ENCODE measurements at regions not wholly inside any gene's neighbourhood (a gene's known extent, or its start where the extent isn't known, plus 50 kb on each side); places are given as distances from the start of the nearest gene placed in this dataset.

DNA sequence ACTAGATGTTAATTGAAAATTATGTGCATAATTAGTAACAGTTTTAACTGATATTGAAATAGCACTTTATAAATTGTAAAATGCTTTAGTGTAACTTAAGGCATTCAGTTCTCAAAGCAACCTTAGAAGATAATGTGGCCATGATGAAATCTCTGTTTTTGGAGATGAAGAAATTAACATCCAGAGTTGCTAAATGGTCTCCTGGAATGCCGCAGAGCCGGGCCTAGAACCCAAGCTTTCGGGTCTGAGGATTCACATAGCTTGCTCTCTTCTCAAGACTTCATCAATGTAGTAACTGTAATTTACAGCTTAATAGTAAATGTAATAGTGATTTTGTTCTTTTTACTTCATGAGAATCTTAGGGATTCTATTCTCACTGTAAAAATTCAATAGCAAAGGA, 272.3 kb downstream of the HS3ST3A1 start:
- Histone ChIP-seq H3K36me3 (no peaks in the 10 kb centered on the region), H3K27me3 (replicated peaks in 1 of 7) (no peaks in the 10 kb centered on the region), H3K9me3 (no peaks in the 10 kb centered on the region), H3K27ac (no peak overlapping the region), H3K4me3 (no peak overlapping the region), H3K4me1 (no peaks in the 10 kb centered on the region)
- WGBS, 5 donors, result 78 to 96% (median 91%) methylated on average over 3 of the region's 3 CpGs
- no peak for TF ChIP-seq CTCF (IDR thresholded peaks at IDR 0.05 in 8 of 11, conservative IDR thresholded peaks at IDR 0.05 in 3 of 11)
- TF ChIP-seq POLR2A (IDR thresholded peaks at IDR 0.05), result no peak
- no peak for TF ChIP-seq POLR2AphosphoS5 (IDR thresholded peaks at IDR 0.05)
- no peak for DNase-seq
- intact Hi-C loops (cut with DNase I; ENCODE audit: low total_unique reads), result no loop called here

- H3K4me1 ChIP-seq, result peaks cover 0 to 23% (median 3%) of the 10 kb centered on the region in 6 donors
- TF ChIP-seq POLR2AphosphoS5 (IDR thresholded peaks at IDR 0.05) (no peak), POLR2A (IDR thresholded peaks at IDR 0.05) (no peak), CTCF (IDR thresholded peaks at IDR 0.05 in 8 of 11, conservative IDR thresholded peaks at IDR 0.05 in 3 of 11) (no peak)
- H3K9me3 ChIP-seq, result no peaks in the 10 kb centered on the region
- no peaks in the 10 kb centered on the region for H3K27me3 ChIP-seq (replicated peaks in 1 of 7)
- intact Hi-C loops (cut with DNase I; ENCODE audit: low total_unique reads), result no loop called here
- H3K4me3 ChIP-seq, result no peak overlapping the region
- H3K27ac ChIP-seq, result no peak overlapping the region
- no peaks in the 10 kb centered on the region for H3K36me3 ChIP-seq
- DNase-seq, result no peak
Observed at GRCh38 chr17:13323990-13324389, 277.7 kb downstream of the HS3ST3A1 start.

DNA sequence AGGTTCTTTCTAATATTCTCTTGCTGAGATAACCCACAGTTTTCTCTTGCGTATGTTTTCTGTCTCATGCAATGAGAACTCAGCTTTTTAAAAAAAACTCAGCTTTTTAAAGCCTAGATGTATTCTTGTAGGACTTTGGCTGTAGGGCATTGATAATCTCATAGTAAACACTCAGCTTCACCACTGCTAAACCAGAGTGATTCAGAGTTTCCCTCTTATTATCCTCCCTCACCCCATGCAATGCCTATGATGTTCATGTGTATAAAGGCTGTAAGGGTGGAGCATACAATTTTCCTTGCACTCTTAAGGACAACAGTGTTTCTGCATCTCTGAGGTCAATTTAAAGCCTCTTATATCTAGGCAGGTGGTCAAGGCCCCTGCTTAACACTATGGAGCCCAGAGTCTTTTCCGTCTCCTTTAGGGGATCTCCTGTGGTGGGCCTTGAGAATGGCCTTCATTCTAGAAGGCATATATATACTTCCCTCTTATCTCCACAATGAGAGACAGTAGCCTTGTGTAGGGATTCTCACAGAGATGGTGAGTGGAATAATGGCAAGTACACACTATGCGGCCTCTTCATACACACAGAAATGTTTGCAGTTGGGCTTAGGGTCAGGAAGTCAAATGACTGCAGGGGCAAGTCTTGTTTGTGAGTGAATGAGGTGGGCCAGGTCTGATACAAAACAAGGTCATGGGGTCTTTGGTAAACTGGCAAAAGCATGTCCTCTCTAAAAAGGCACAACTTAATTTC, 279.6 kb downstream of the HS3ST3A1 start:
- H3K9me3 ChIP-seq, result no peaks in the 10 kb centered on the region
- no peak for TF ChIP-seq POLR2AphosphoS5 (IDR thresholded peaks at IDR 0.05)
- no peaks in the 10 kb centered on the region for H3K27me3 ChIP-seq (replicated peaks in 1 of 7)
- no peak overlapping the region for H3K4me3 ChIP-seq
- WGBS, 5 donors, result 74 to 89% (median 88%) methylated on average over 3 of the region's 3 CpGs
- no peak for DNase-seq
- H3K36me3 ChIP-seq, result no peaks in the 10 kb centered on the region
- intact Hi-C loops (cut with DNase I; ENCODE audit: low total_unique reads), result no loop called here
- H3K27ac ChIP-seq, result peak overlapping the region in 5 of 8 donors; percentile 64 to 74 (median 67)
- H3K4me1 ChIP-seq, result peaks cover 0 to 23% (median 3%) of the 10 kb centered on the region in 6 donors

- Histone ChIP-seq H3K9me3 (no peaks in the 10 kb centered on the region), H3K36me3 (no peaks in the 10 kb centered on the region), H3K27ac (peak overlapping the region in 5 of 8 donors; percentile 64 to 74 (median 71)), H3K4me1 (peaks cover 0 to 23% (median 3%) of the 10 kb centered on the region in 6 donors), H3K4me3 (no peak overlapping the region), H3K27me3 (replicated peaks in 1 of 7) (no peaks in the 10 kb centered on the region)
- intact Hi-C loops (cut with DNase I; ENCODE audit: low total_unique reads), result no loop called here
- 45 to 55% (median 51%) methylated on average over 5 of the region's 5 CpGs for WGBS, 5 donors
- peak in 1 of 3 donors; percentile 74 for TF ChIP-seq POLR2AphosphoS5 (IDR thresholded peaks at IDR 0.05)
- no peak for TF ChIP-seq POLR2A (IDR thresholded peaks at IDR 0.05)
- no peak for DNase-seq
Observed at GRCh38 chr17:13320046-13320785, 281.5 kb downstream of the HS3ST3A1 start.

DNA sequence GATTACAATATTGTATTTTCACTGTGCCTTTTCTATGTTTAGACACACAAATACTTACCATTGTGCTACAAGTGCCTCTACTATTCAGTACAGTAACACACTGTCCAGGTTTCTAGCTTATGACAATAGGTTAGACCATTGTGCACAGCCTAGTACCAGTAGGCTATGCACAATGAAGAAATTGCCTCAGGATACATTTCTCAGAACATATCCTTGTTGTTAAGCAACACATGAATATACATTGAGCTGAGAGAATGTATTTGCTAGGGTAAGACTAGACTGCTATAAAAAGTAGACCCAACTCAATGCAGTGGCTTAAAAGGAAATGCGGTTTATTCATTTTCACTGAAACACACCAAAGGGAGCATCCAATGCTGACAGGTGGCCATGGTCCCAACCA, 285.1 kb downstream of the HS3ST3A1 start:
- H3K4me3 ChIP-seq, result no peak overlapping the region
- H3K27me3 ChIP-seq (replicated peaks in 1 of 7), result no peaks in the 10 kb centered on the region
- no peak overlapping the region for H3K27ac ChIP-seq
- intact Hi-C loops (cut with DNase I; ENCODE audit: low total_unique reads), result no loop called here
- H3K36me3 ChIP-seq, result no peaks in the 10 kb centered on the region
- WGBS, 5 donors, result 87 to 97% (median 95%) methylated on average over 1 of the region's 1 CpG
- TF ChIP-seq POLR2A (IDR thresholded peaks at IDR 0.05), result no peak
- TF ChIP-seq CTCF (IDR thresholded peaks at IDR 0.05 in 8 of 11, conservative IDR thresholded peaks at IDR 0.05 in 3 of 11), result no peak
- TF ChIP-seq POLR2AphosphoS5 (IDR thresholded peaks at IDR 0.05), result no peak
- no peak for DNase-seq
- H3K4me1 ChIP-seq, result peaks cover 0 to 16% (median 3%) of the 10 kb centered on the region in 6 donors
- no peaks in the 10 kb centered on the region for H3K9me3 ChIP-seq

Measured in spleen (tissue), 11 donors.